Loucy (cell line): ENCODE measurements at regions not wholly inside any gene's neighbourhood (a gene's known extent, or its start where the extent isn't known, plus 50 kb on each side); places are given as distances from the start of the nearest gene placed in this dataset.

ENCODE experiments used
- H2AFZ ChIP-seq: fragments of 200-600 bp; sonication (generic); 2 replicates; pipeline ENCODE4 v1.6.0; 2016; ENCODE audit warnings: antibody characterized with exemption, mild to moderate bottlenecking, low read length, moderate library complexity
- H3F3A ChIP-seq: fragments of 200-600 bp; 2 replicates; pipeline ENCODE4 v1.6.0; 2016; ENCODE audit warnings: antibody characterized with exemption, low read depth, mild to moderate bottlenecking
- H3K27me3 ChIP-seq: fragments of 200-600 bp; sonication (generic); 2 replicates; pipeline ENCODE4 v1.6.1; 2014; ENCODE audit warnings: low read length, mild to moderate bottlenecking; ENCODE audit not compliant: insufficient read depth, poor library complexity, severe bottlenecking
- H3K36me3 ChIP-seq: fragments of 200-600 bp; sonication (generic); 2 replicates; pipeline ENCODE4 v1.6.1; 2016; ENCODE audit warnings: low read length; ENCODE audit not compliant: insufficient read depth
- H3K4me1 ChIP-seq: fragments of 200-600 bp; sonication (generic); 2 replicates; pipeline ENCODE4 v1.5.1; 2014; ENCODE audit warnings: low read length, mild to moderate bottlenecking; ENCODE audit not compliant: insufficient read depth, poor library complexity, severe bottlenecking
- H3K4me2 ChIP-seq: fragments of 200-600 bp; sonication (generic); 2 replicates; pipeline ENCODE4 v1.6.0; 2014; ENCODE audit warnings: antibody characterized with exemption, low read length, low read depth, mild to moderate bottlenecking; ENCODE audit not compliant: poor library complexity, severe bottlenecking
- H3K4me3 ChIP-seq: fragments of 200-600 bp; sonication (generic); 2 replicates; pipeline ENCODE4 v1.5.1; 2014; ENCODE audit warnings: low read length, mild to moderate bottlenecking, mixed read lengths; ENCODE audit not compliant: poor library complexity, severe bottlenecking
- H3K79me2 ChIP-seq: fragments of 200-600 bp; sonication (generic); 2 replicates; pipeline ENCODE4 v1.6.1; 2014; ENCODE audit warnings: low read length; ENCODE audit not compliant: insufficient read depth
- H3K9ac ChIP-seq: fragments of 200-600 bp; sonication (generic); 2 replicates; pipeline ENCODE4 v1.6.0; 2014; ENCODE audit warnings: mild to moderate bottlenecking, low read depth, low read length, moderate library complexity; ENCODE audit not compliant: poor library complexity, severe bottlenecking
- H3K9me2 ChIP-seq: fragments of 200-600 bp; sonication (generic); replicated peaks from 2 replicates; pipeline ENCODE4 v1.6.1; 2016; ENCODE audit warnings: low read depth, low read length, mixed read lengths
- H3K9me3 ChIP-seq: fragments of 200-600 bp; sonication (generic); 2 replicates; pipeline ENCODE4 v1.6.1; 2014; ENCODE audit warnings: mild to moderate bottlenecking, antibody characterized with exemption, low read length, low read depth; ENCODE audit not compliant: insufficient read depth
- H4K20me1 ChIP-seq: fragments of 200-600 bp; sonication (generic); 2 replicates; pipeline ENCODE4 v1.6.0; 2014; ENCODE audit warnings: antibody characterized with exemption, low read length, mild to moderate bottlenecking; ENCODE audit not compliant: insufficient read depth, poor library complexity, severe bottlenecking
- EZH2phosphoT487 ChIP-seq: fragments of 200-600 bp; IDR thresholded peaks from 2 replicates; pipeline ENCODE4 v1.6.1; 2018; ENCODE audit warnings: antibody characterized with exemption, mild to moderate bottlenecking, moderate library complexity, borderline replicate concordance
- TF ChIP-seq, protein P1 (sequence below): fragments of 200-600 bp; sonication (generic); conservative IDR thresholded peaks from 2 replicates; pipeline ENCODE4 v1.5.1; 2014; ENCODE audit warnings: mild to moderate bottlenecking, antibody characterized with exemption, low read length

DNA sequence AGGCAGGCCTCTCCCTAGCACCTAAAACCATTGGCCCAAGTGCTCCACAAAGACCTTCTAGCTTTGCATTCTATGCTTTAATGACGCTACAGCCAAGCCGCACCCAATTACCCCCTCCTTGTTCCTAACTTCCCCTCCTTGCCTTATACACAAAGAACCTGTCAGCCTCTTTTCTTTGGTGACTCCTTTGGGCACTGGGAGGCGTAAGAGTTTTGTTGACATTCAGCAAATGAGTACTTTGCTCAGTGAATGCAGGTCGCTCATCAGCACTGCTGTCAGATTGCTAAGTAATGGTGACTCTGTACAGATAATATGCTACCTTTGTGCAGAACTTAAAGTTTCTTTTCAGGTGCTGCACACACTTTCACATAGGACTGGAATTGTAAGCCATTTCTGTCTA, 187.6 kb upstream of the FAM78B start:
- no peaks in the 10 kb centered on the region for H4K20me1 ChIP-seq
- H3K4me1 ChIP-seq, result no peaks in the 10 kb centered on the region
- H3K4me2 ChIP-seq, result no peak overlapping the region
- H3K4me3 ChIP-seq, result no peak overlapping the region
- H3K9me2 ChIP-seq, result no peaks in the 10 kb centered on the region
- no peaks in the 10 kb centered on the region for H3K9me3 ChIP-seq
- no peak overlapping the region for H2AFZ ChIP-seq
- no peaks in the 10 kb centered on the region for H3K36me3 ChIP-seq
- no peak for TF ChIP-seq EZH2phosphoT487
- TF ChIP-seq, protein P1, sequence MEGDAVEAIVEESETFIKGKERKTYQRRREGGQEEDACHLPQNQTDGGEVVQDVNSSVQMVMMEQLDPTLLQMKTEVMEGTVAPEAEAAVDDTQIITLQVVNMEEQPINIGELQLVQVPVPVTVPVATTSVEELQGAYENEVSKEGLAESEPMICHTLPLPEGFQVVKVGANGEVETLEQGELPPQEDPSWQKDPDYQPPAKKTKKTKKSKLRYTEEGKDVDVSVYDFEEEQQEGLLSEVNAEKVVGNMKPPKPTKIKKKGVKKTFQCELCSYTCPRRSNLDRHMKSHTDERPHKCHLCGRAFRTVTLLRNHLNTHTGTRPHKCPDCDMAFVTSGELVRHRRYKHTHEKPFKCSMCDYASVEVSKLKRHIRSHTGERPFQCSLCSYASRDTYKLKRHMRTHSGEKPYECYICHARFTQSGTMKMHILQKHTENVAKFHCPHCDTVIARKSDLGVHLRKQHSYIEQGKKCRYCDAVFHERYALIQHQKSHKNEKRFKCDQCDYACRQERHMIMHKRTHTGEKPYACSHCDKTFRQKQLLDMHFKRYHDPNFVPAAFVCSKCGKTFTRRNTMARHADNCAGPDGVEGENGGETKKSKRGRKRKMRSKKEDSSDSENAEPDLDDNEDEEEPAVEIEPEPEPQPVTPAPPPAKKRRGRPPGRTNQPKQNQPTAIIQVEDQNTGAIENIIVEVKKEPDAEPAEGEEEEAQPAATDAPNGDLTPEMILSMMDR, result no peak
- H3F3A ChIP-seq, result no peaks in the 10 kb centered on the region
- H3K27me3 ChIP-seq, result no peaks in the 10 kb centered on the region
- H3K9ac ChIP-seq, result no peak overlapping the region
- no peaks in the 10 kb centered on the region for H3K79me2 ChIP-seq

DNA sequence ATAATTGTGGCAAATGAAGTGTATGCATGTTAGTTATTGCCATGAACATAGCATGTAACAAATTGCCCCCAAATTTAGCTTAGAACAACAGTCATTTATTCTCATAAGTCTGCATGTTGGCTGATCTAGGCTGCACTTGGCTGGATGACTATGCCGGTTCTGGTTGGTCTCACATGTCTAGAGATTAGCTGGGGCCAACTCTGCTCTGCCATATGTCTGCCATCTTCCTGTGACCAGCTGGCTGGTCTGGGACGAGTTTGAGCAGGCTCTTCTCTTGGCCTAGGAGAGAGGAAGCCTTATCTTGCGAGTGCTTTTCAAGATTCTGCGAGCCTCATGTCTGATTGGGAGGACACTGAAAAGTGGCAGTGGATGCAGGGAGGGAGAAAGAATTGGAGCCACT, 198.3 kb upstream of the FAM78B start:
- Histone ChIP-seq H3K4me3 (no peak overlapping the region), H3K79me2 (no peaks in the 10 kb centered on the region), H2AFZ (no peak overlapping the region), H3K4me1 (no peaks in the 10 kb centered on the region), H3K4me2 (no peak overlapping the region), H4K20me1 (no peaks in the 10 kb centered on the region), H3K9me3 (no peaks in the 10 kb centered on the region), H3K9ac (no peak overlapping the region), H3K9me2 (no peaks in the 10 kb centered on the region), H3K36me3 (no peaks in the 10 kb centered on the region), H3F3A (no peaks in the 10 kb centered on the region), H3K27me3 (no peaks in the 10 kb centered on the region)
- TF ChIP-seq, protein P1, result no peak
- no peak for TF ChIP-seq EZH2phosphoT487

DNA sequence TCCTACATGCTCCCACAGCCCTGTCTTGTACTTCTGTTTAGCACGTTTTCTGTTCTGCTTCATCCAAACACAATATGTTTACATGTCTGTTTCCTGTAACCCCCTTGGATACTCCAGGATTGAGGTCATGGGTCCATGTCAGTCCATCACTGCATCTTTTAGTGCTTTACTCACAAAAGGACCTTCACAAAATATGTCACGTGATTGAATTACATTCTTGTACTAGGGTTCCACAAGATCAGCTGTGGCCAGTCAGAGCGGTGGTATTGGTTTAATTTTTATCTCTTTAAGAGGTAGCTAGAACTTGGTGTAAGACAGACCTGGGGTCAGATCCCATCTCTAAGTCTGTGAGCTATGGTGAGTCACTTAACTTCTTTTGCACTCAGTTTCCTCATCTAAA, 201.2 kb upstream of the FAM78B start:
- H2AFZ ChIP-seq, result no peak overlapping the region
- H3K4me3 ChIP-seq, result no peak overlapping the region
- H3K27me3 ChIP-seq, result no peaks in the 10 kb centered on the region
- TF ChIP-seq, protein P1, result no peak
- no peak for TF ChIP-seq EZH2phosphoT487
- no peak overlapping the region for H3K9ac ChIP-seq
- H4K20me1 ChIP-seq, result no peaks in the 10 kb centered on the region
- no peaks in the 10 kb centered on the region for H3K79me2 ChIP-seq
- H3K9me3 ChIP-seq, result no peaks in the 10 kb centered on the region
- H3K4me1 ChIP-seq, result no peaks in the 10 kb centered on the region
- no peak overlapping the region for H3K4me2 ChIP-seq
- H3F3A ChIP-seq, result no peaks in the 10 kb centered on the region
- no peaks in the 10 kb centered on the region for H3K36me3 ChIP-seq
- H3K9me2 ChIP-seq, result no peaks in the 10 kb centered on the region
